ENCODE measurements at regions not wholly inside any gene's neighbourhood (a gene's known extent, or its start where the extent isn't known, plus 50 kb on each side); places are given as distances from the start of the nearest gene placed in this dataset.
"Not testable (repeated sequence)": the region's sequence is repeated elsewhere in the genome, so short reads cannot be mapped to it uniquely, and the experiment has no call there.

DNA sequence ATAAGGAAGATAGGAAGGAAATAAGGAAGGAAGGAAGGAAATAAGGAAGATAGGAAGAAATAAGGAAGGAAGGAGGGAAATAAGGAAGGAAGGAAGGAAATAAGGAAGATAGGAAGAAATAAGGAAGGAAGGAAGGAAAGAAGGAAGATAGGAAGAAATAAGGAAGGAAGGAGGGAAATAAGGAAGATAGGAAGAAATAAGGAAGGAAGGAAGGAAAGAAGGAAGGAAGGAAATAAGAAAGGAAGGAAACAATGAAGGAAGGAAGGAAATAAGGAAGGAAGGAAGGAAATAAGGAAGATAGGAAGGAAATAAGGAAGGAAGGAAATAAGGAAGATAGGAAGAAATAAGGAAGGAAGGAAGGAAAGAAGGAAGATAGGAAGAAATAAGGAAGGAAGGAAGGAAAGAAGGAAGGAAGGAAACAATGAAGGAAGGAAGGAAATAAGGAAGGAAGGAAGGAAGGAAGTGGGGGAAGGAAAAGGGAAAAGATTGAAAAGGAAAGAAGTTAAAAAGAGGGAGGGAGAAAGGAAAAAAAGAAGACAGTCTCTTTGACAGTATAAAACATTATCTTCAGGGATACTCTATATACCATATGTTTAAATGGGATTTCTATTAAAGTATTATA lies 227.1 kb downstream of the SP3 start:
- TF ChIP-seq POLR2AphosphoS5 (IDR thresholded peaks at IDR 0.05; ENCODE audit: low read depth); SPI1 (IDR thresholded peaks at IDR 0.05; ENCODE audit: borderline replicate concordance, low read depth); GABPA (IDR thresholded peaks at IDR 0.05; ENCODE audit: low read depth): not testable (repeated sequence)
- TF ChIP-seq, protein P1, sequence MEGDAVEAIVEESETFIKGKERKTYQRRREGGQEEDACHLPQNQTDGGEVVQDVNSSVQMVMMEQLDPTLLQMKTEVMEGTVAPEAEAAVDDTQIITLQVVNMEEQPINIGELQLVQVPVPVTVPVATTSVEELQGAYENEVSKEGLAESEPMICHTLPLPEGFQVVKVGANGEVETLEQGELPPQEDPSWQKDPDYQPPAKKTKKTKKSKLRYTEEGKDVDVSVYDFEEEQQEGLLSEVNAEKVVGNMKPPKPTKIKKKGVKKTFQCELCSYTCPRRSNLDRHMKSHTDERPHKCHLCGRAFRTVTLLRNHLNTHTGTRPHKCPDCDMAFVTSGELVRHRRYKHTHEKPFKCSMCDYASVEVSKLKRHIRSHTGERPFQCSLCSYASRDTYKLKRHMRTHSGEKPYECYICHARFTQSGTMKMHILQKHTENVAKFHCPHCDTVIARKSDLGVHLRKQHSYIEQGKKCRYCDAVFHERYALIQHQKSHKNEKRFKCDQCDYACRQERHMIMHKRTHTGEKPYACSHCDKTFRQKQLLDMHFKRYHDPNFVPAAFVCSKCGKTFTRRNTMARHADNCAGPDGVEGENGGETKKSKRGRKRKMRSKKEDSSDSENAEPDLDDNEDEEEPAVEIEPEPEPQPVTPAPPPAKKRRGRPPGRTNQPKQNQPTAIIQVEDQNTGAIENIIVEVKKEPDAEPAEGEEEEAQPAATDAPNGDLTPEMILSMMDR (IDR thresholded peaks at IDR 0.05; ENCODE audit: insufficient read depth, low read length), result not testable (repeated sequence)
